ENCODE measurements at regions not wholly inside any gene's neighbourhood (a gene's known extent, or its start where the extent isn't known, plus 50 kb on each side); places are given as distances from the start of the nearest gene placed in this dataset.

DNA sequence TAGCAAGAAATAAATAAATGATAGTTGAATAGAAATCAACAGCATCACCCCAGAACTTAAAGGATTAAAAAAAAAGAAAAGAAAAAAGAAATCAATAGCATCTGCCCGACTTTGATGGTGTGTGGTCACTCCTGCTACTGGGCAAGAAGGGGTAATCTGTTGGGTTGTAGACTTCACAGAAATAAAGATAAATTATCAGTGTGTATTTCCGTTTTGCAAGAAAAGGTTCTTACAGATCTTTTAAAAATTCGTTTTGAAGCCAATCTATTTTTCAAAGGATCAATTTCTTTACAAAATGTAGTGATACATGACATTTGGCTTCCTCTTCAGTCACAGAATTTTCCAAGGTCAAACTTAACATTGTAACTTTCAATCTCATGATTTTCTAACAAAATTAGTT, 448.9 kb upstream of the FAR2 start:
- no peak overlapping the region for H3K4me3 ChIP-seq (ENCODE audit: low read length)
- DNase-seq (ENCODE audit: low read depth) = no peak
- TF ChIP-seq, protein P1, sequence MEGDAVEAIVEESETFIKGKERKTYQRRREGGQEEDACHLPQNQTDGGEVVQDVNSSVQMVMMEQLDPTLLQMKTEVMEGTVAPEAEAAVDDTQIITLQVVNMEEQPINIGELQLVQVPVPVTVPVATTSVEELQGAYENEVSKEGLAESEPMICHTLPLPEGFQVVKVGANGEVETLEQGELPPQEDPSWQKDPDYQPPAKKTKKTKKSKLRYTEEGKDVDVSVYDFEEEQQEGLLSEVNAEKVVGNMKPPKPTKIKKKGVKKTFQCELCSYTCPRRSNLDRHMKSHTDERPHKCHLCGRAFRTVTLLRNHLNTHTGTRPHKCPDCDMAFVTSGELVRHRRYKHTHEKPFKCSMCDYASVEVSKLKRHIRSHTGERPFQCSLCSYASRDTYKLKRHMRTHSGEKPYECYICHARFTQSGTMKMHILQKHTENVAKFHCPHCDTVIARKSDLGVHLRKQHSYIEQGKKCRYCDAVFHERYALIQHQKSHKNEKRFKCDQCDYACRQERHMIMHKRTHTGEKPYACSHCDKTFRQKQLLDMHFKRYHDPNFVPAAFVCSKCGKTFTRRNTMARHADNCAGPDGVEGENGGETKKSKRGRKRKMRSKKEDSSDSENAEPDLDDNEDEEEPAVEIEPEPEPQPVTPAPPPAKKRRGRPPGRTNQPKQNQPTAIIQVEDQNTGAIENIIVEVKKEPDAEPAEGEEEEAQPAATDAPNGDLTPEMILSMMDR (conservative IDR thresholded peaks at IDR 0.05; ENCODE audit: low read length) = no peak

DNA sequence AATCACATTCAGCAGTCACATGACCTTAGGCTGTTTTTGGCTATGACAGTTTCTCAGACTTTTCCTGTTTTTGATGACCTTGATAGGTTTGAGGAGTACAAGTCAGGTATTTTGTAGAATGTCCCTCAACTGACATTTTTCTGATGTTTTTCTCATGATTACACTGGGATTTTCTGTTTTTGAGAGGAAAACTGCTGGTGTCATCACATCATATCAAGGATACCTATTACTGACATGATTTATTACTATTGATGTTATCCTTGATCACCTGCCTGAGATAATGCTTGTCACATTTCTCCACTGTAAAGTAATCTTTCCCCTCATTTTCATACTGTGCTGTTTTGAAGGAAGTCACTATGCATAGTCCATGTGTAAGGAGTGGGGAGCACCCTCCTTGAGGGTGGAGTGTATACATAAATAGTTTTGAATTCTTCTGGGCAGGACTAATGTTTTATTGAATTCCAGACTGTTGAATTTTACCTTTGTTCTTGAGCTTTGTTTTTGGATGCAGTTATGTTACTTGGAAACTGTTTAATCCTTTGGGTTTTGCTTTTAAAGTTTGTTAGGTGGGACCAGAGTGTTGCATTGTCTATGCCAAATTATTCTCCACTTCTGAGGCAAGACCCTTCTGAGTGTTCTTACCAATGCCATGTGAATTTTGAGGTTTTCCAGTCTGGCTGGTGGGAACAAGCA, 444.5 kb upstream of the FAR2 start:
- H3K4me3 ChIP-seq (ENCODE audit: low read length) = no peak overlapping the region
- TF ChIP-seq, protein P1 (conservative IDR thresholded peaks at IDR 0.05; ENCODE audit: low read length) = no peak
- peak; percentile 84 for DNase-seq (ENCODE audit: low read depth)

DNA sequence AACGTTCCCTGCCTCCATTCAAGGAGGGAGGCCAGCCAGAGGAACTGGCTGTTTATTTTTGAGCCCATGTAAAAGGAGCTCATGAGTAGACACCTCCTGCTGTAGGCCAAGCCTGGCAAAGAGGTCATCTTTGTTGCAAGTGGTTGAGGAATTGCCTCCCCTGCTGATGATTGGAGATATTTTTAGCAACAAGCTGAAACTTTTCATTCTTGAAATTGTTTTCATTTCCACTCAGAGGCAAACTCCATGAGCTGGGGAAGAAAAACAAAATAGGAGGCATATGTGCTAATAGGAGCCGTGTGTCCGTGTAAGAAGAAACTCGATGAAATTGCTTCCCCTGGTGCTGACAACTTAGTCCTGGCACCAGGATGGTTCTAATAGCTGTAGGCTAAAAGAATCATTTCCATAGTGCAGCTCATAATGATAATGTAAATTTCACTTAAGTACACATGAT, 440.1 kb upstream of the FAR2 start:
- H3K4me3 ChIP-seq (ENCODE audit: low read length) = no peak overlapping the region
- TF ChIP-seq, protein P1 (conservative IDR thresholded peaks at IDR 0.05; ENCODE audit: low read length) = peak; percentile 37
- DNase-seq (ENCODE audit: low read depth) = peak; percentile 94

DNA sequence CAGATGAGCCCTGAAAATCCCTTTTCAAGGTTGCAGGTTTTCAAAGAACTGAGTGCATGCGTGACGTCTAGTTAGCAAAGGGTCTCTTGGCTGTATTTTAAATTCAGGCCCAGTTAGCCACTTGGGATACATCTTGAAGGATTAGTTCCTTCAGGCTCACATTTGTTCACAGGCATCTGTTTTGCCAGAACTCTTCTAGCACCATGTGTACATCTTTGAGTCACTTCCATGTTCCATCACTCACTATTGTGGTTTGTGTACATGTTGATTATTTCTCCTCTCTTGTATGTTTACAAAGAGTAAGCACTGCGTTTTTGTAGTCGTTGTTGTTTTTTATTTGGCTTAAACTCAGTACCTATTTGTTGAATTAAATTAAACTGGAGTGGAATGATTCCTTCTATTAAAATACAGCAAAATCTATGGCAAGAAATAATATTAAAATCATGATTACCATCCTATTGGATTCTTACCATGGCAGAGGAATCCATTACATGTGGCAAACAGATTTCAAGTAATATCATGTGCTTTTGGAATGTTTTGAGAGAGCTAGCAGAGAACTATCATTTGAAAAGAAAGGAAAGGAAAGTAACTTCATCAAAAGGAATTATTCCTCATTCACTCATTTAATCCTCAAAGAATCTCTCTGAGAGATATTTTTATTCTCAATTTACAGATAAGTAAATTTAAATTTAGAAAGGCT, 438.9 kb upstream of the FAR2 start:
- TF ChIP-seq, protein P1 (conservative IDR thresholded peaks at IDR 0.05; ENCODE audit: low read length) = no peak
- peak; percentile 66 for DNase-seq (ENCODE audit: low read depth)
- no peak overlapping the region for H3K4me3 ChIP-seq (ENCODE audit: low read length)

DNA sequence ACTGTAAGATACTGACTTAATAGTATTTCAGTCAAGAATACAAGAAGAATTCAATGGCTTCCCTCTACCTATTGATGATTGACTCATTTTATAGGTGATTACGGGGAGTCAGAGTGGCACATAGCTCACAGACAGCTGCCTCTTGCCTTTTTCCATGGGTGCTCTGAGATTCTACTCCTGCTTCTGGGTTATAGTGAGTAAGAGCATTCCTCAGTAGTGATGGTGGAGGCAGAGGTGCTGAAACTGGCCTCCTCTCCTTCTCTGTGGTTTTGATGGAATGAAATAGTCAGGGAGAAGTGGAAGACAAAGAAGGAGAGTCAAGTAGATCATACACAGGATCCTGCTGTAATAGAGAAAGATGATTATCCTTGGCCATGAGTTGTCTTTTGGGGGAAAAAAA, 438.2 kb upstream of the FAR2 start:
- TF ChIP-seq, protein P1 (conservative IDR thresholded peaks at IDR 0.05; ENCODE audit: low read length) = no peak
- no peak overlapping the region for H3K4me3 ChIP-seq (ENCODE audit: low read length)
- DNase-seq (ENCODE audit: low read depth) = peak; percentile 91

DNA sequence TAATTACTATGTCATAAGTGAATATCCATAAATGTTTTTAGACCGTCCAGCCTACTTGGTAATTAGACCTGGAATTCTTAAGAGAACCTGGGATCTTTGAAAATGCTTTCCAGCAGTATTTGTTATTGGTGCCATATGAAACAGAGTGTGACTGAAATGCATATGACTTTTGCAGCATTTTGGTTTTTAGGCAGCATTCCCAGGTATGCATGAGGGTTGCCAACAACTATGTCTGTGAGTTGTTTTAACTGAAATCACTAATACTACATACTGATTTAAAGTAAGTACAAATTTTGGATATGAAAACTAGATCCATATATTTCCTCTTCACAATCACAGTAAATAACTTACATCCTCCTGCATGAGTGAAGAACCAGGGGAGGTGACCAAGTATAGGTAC, 437.7 kb upstream of the FAR2 start:
- no peak overlapping the region for H3K4me3 ChIP-seq (ENCODE audit: low read length)
- TF ChIP-seq, protein P1 (conservative IDR thresholded peaks at IDR 0.05; ENCODE audit: low read length) = no peak
- DNase-seq (ENCODE audit: low read depth) = no peak

DNA sequence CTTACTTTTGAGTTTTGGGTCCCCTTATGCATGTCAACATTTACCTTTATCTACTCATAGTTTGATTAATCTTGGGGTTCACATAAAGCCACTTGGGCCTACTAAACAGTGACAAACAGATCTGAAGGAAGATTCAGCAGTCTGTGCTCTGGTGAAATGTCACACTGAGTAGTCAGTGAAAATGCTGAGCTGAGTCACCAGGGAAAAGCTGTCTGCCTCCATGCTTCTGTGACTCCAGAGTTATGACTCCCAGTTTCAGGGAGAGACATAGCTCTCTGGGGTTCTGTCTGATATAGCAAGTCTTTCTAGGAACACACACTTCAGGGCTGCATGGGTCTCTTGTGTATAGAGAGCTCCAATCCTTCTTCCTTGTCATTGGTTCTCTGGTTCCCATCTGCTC, 406.3 kb upstream of the FAR2 start:
- TF ChIP-seq, protein P1 (conservative IDR thresholded peaks at IDR 0.05; ENCODE audit: low read length) = no peak
- DNase-seq (ENCODE audit: low read depth) = no peak

More for the DNA sequence above, 406.3 kb upstream of the FAR2 start:
- H3K4me3 ChIP-seq (ENCODE audit: low read length) = no peak overlapping the region

Measured in AG10803 (cell line).